ENCODE measurements at regions not wholly inside any gene's neighbourhood (a gene's known extent, or its start where the extent isn't known, plus 50 kb on each side); places are given as distances from the start of the nearest gene placed in this dataset.

DNA sequence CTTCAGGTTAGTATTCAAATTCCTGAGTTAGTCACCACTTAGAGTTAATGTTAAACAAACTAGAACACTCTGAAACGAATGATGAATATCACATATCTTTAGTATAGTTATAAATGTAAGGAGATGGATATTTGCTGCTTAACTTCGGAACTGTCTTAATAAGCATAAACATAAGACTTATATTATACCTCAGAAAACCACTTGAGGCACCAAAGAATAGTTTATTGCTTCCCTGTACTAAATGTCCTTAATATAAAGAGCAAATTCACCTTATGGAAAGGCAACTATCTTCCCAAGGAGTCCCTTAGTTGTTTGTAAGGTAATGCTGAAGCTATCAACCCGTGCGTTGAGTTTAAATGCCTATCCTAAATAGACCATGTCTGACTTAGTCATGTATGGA is 300.0 kb upstream of the ADAMTSL1 start:
- no peak overlapping the region for H3K56ac ChIP-seq (ENCODE audit: insufficient read length, low read depth, low read length)
- H3K27ac Mint-ChIP-seq, result no peak overlapping the region
- WGBS (ENCODE audit: extremely low coverage, insufficient read length, low lambda C conversion rate), result no CpG with 5 or more reads among the region's 4 CpGs

More for the DNA sequence above, 300.0 kb upstream of the ADAMTSL1 start:
- Histone ChIP-seq H3K4me1 (ENCODE audit: insufficient read depth, low read length) (no peaks in the 10 kb centered on the region), H3K79me2 (ENCODE audit: insufficient read depth, low read length) (no peaks in the 10 kb centered on the region), H3K4me2 (ENCODE audit: insufficient read depth, insufficient read length, low read length) (no peak overlapping the region), H2BK5ac (ENCODE audit: insufficient read length, low read length) (no peak overlapping the region), H2BK20ac (ENCODE audit: low read depth, low read length, poor library complexity, severe bottlenecking) (no peak overlapping the region), H4K5ac (ENCODE audit: insufficient read length, low read depth, low read length) (no peak overlapping the region), H3K9me3 (ENCODE audit: control insufficient read depth, low read depth, low read length) (peaks cover 3% of the 10 kb centered on the region), H4K91ac (ENCODE audit: insufficient read length, low read depth, low read length) (no peak overlapping the region), H3K23me2 (ENCODE audit: insufficient read length, low read depth, low read length, poor library complexity, severe bottlenecking) (no peaks in the 10 kb centered on the region), H3K27ac (ENCODE audit: insufficient read length, low read depth, low read length) (no peak overlapping the region), H3K14ac (ENCODE audit: insufficient read depth, low read length) (no peak overlapping the region), H2AFZ (ENCODE audit: low read length) (no peak overlapping the region), H4K8ac (replicated peaks; ENCODE audit: insufficient read length, low read depth, low read length) (no peak overlapping the region), H2BK12ac (ENCODE audit: insufficient read length, low read depth, low read length) (no peak overlapping the region), H3K27me3 (ENCODE audit: insufficient read depth, low read length) (no peaks in the 10 kb centered on the region), H2BK15ac (ENCODE audit: low read depth, low read length) (no peak overlapping the region), H4K20me1 (ENCODE audit: control insufficient read depth, insufficient read depth, insufficient read length) (no peaks in the 10 kb centered on the region), H3K9ac (ENCODE audit: extremely low read depth, insufficient read length, low read length) (no peak overlapping the region), H2AK5ac (ENCODE audit: insufficient read length, low read length) (no peak overlapping the region), H3T11ph (ENCODE audit: low read length) (no peak overlapping the region), H3K79me1 (ENCODE audit: insufficient read depth, low read depth, low read length, poor library complexity, severe bottlenecking) (no peaks in the 10 kb centered on the region), H3K23ac (ENCODE audit: insufficient read length, low read depth, low read length) (no peak overlapping the region), H3K4ac (ENCODE audit: low read depth, low read length) (no peak overlapping the region), H2BK120ac (ENCODE audit: low read depth, low read length, poor library complexity, severe bottlenecking) (no peak overlapping the region), H3K18ac (ENCODE audit: insufficient read length, low read depth, low read length) (no peak overlapping the region)
- no peaks in the 10 kb centered on the region for H3K4me1 Mint-ChIP-seq
- H3K4me3 Mint-ChIP-seq, result no peak overlapping the region
- no peaks in the 10 kb centered on the region; the same call in 1 of the 2 replicates for H3K27me3 Mint-ChIP-seq (ENCODE audit: low read depth)
- peaks cover 6 to 8% (median 6%) of the 10 kb centered on the region in 3 experiments; a peak in 6 of 7 replicates for H3K36me3 Mint-ChIP-seq (ENCODE audit: insufficient read depth in 1 of 3, low read depth in 3 of 3)
- no peak for TF ChIP-seq CTCF (conservative IDR thresholded peaks at IDR 0.05)
- DNase-seq, result no peak
- H3K9me3 Mint-ChIP-seq, result peaks cover 9 to 16% of the 10 kb centered on the region in 2 experiments
